Sigmoid colon (tissue), 4 donors: ENCODE measurements at regions not wholly inside any gene's neighbourhood (a gene's known extent, or its start where the extent isn't known, plus 50 kb on each side); places are given as distances from the start of the nearest gene placed in this dataset.

ENCODE experiments used
- CTCF ChIP-seq, 4 experiments: fragments of 450-650 bp in 3 of 4; fragments of 200-600 bp in 1 of 4; IDR thresholded peaks; one replicate each; pipeline ENCODE4 v1.5.1; 2016 to 2019; ENCODE audit warnings: antibody characterized with exemption in 4 of 4, mild to moderate bottlenecking in 3 of 4, moderate library complexity in 2 of 4
- EP300 ChIP-seq, 4 donors: sonication (generic); formaldehyde crosslinking; IDR thresholded peaks; one replicate each; pipeline ENCODE4 v1.6.1; 2017; ENCODE audit warnings: antibody characterized with exemption in 4 of 4
- POLR2A ChIP-seq, 2 donors: fragments of 450-650 bp; IDR thresholded peaks; one replicate each; pipeline ENCODE4 v1.6.1; 2016; ENCODE audit warnings: antibody characterized with exemption in 2 of 2, mild to moderate bottlenecking in 2 of 2, moderate library complexity in 2 of 2
- POLR2AphosphoS5 ChIP-seq, 4 donors: sonication (generic); formaldehyde crosslinking; IDR thresholded peaks; one replicate each; pipeline ENCODE4 v1.6.1; 2017; ENCODE audit warnings: antibody characterized with exemption in 4 of 4

GRCh38 chr5:51286046-51286445 lies 97.2 kb upstream of the ISL1 start:
- no peak for TF ChIP-seq POLR2AphosphoS5 (IDR thresholded peaks at IDR 0.05)
- TF ChIP-seq CTCF (IDR thresholded peaks at IDR 0.05) = no peak
- TF ChIP-seq EP300 (IDR thresholded peaks at IDR 0.05) = no peak
- TF ChIP-seq POLR2A (IDR thresholded peaks at IDR 0.05) = no peak
